ENCODE measurements at regions not wholly inside any gene's neighbourhood (a gene's known extent, or its start where the extent isn't known, plus 50 kb on each side); places are given as distances from the start of the nearest gene placed in this dataset.
"Not testable (repeated sequence)": the region's sequence is repeated elsewhere in the genome, so short reads cannot be mapped to it uniquely, and the experiment has no call there.

- DNase-seq (ENCODE audit: low read depth in 4 of 4, low spot score in 2 of 4), result no peak
These were observed 107.7 kb downstream of the SEPTIN7 start for GRCh38 chr7:35908331-35909216.

DNA sequence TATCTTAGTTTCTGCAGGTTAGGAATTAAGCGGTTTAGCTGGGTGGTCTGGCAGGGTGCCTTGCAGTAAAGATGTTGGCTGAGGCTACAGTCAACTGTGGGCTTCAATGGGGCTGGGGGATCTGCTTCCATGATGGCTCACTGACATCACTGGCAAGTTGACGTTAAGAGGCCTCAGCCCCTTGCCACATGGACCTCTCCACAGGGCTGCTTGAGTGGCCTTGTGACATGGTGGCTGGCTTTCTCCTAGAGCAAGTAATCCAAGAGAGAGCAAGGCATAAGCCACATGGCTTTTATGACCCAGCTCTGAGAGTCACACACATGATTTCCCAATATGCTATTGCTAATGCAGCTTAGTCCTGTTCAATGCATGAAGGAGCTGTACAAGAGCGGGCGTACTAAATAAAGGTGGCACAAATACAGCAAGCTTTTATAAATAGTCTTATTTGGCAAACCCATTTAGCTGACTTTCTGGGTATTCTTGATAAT lies 109.1 kb downstream of the SEPTIN7 start:
- no peak for DNase-seq (ENCODE audit: low read depth in 4 of 4, low spot score in 2 of 4)

DNA sequence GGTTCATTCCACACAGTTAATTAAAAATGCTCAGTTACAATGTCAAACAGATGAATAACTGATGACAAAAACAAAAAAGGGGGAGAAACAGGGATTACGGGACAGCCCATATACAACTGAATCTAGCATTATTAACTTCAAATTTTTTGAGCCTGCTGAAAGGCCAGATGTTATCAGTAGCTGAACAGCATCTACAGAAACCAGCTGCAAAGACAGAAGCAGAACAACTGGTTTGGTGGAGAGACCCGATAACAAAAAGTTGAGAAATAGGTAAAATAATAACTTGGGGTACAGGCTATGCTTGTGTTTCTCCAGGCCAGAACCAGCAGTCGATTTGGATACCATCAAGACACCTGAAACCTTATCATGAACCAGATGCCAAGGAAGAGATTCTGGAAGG lies 109.8 kb downstream of the SEPTIN7 start:
- not testable (repeated sequence) for DNase-seq (ENCODE audit: low read depth in 4 of 4, low spot score in 2 of 4)

- DNase-seq (ENCODE audit: low read depth in 4 of 4, low spot score in 2 of 4), result not testable (repeated sequence)
These were observed 112.5 kb downstream of the SEPTIN7 start for GRCh38 chr7:35913350-35913749.

- DNase-seq (ENCODE audit: low read depth in 4 of 4, low spot score in 2 of 4), result not testable (repeated sequence)
These were observed 113.4 kb downstream of the SEPTIN7 start for GRCh38 chr7:35914214-35914613.

DNA sequence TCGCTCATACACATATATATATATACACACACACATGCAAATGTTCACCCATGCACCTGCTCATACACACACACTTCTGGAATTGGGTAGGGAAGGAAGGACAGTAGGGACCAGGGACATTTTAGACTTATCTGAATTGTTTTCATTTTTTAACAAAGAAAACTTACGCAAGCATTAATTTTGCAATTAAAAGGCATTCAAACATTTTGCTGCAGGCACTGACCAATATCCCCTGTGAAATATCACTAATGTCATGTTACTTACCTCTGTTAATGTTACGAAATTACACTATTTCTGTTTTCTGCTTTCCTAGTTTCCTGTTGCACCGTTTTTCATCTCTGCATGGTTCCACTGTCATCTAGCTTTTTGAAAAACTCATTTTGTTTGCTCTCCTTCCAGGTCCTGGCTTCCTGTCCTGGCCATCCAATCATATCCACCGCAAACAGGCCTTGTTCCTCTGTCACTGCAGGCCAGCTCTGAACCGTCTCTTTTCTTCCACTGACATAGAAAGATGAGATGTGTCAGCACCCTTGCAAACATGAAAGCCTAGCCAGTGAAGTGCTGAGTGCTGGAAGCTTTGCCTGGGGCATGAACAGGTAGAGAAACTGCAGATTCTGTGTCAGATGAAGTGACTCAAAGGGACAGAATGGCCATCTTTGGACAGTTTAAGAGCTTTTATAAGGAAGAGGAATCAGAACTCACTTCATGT lies 114.5 kb downstream of the SEPTIN7 start:
- not testable (repeated sequence) for DNase-seq (ENCODE audit: low read depth in 4 of 4, low spot score in 2 of 4)

DNA sequence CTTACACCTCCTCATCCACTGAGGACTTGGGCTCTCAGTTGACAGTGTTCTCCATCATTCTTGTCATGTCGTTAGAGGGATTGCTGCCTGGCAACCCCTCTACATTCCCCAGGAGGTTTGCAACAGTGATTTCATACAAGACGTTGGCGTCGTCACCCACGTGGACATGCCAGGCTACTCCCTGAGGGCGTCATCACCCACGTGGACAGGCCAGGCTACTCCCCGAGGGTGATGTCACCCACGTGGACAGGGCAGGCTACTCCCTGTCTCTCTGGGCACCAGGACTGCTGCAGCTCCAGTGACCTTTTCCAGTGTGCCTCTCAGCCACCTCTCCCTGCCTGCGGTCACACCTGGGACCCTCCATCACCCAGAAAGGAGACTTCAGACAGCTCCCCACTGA lies 117.4 kb downstream of the SEPTIN7 start:
- not testable (repeated sequence) for DNase-seq (ENCODE audit: low read depth in 4 of 4, low spot score in 2 of 4)

- not testable (repeated sequence) for DNase-seq (ENCODE audit: low read depth in 4 of 4, low spot score in 2 of 4)
These were observed 118.8 kb downstream of the SEPTIN7 start for GRCh38 chr7:35919607-35920006.

DNA sequence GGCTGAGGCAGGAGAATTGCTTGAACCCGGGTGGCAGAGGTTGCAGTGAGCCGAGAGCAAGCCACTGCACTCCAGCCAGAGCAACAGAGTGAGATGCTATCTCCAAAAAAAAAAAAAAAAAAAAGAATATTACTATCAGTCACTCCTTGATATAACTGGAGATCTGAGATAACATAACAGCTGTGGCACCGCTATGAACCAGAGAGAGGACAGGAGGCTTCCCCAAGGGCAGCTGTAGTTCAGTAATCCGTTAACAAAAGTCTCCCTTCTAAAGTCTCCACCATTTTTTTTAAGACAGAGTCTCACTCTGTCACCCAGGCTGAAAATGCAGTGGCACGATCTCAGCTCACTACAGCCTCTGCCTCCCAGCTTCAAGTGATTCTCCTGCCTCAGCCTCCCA lies 120.5 kb downstream of the SEPTIN7 start:
- not testable (repeated sequence) for DNase-seq (ENCODE audit: low read depth in 4 of 4, low spot score in 2 of 4)

DNA sequence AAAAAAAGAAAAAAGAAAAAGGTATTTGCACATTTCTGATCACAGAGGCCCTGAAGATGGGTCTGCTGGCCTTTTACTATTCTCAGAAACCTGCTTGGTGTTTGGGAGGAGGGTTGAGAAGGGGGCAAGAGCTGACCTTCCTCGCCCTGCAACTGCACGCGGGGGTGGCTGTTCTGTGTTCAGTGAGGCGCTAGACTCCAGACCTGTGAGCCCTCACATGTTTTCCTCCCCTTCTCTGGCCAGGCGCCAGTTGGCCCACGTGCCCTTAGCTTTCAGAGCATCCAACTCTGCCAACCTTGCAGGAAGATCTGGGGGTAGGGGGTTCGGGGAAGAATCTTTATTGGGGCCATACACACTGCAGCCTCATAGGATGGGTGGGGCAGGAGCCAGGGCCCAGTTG lies 123.8 kb downstream of the SEPTIN7 start:
- not testable (repeated sequence) for DNase-seq (ENCODE audit: low read depth in 4 of 4, low spot score in 2 of 4)

DNA sequence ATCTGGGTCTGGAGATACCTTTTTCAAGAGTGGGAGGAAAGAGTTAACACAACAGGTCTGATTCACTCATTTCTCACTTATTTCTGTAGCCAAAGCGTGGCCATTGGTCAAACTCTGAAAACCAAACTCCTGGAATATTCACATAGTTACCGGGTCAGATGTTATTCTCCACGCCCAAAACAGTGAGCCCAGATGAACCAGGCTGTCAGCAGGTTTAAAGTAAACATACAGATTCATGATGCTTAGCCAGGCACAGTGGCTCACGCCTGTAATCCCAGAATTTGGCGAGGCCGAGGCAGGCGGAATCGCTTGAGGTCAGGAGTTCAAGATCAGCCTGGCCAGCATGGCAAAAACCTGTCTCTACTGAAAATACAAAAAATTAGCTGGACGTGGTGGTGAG lies 126.1 kb downstream of the SEPTIN7 start:
- DNase-seq (ENCODE audit: low read depth in 4 of 4, low spot score in 2 of 4), result not testable (repeated sequence)

- DNase-seq (ENCODE audit: low read depth in 4 of 4, low spot score in 2 of 4), result not testable (repeated sequence)
These were observed 130.3 kb downstream of the SEPTIN7 start for GRCh38 chr7:35931134-35931533.

DNA sequence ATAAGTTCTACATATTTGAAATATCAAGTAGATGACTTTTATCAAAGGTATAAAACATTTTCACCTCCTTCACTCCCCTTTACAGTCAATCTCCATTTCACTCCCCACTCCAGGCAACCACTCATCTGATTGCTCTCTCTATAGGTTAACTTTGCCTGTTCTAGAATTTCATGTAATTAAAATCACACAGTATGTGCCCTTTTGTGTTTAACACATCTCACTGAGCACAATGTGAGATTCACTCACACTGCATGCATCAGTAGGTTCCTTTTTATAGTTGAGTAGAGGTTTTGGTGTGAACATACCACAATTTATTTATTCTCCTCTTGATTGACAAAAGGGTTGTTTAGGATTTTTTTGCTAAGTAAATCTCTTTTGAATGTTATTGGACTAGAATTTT lies 130.7 kb downstream of the SEPTIN7 start:
- DNase-seq (ENCODE audit: low read depth in 4 of 4, low spot score in 2 of 4), result not testable (repeated sequence)

- not testable (repeated sequence) for DNase-seq (ENCODE audit: low read depth in 4 of 4, low spot score in 2 of 4)
These were observed 139.8 kb downstream of the SEPTIN7 start for GRCh38 chr7:35940695-35941094.

- DNase-seq (ENCODE audit: low read depth in 4 of 4, low spot score in 2 of 4), result not testable (repeated sequence)
These were observed 144.8 kb downstream of the SEPTIN7 start for GRCh38 chr7:35945621-35946020.

DNA sequence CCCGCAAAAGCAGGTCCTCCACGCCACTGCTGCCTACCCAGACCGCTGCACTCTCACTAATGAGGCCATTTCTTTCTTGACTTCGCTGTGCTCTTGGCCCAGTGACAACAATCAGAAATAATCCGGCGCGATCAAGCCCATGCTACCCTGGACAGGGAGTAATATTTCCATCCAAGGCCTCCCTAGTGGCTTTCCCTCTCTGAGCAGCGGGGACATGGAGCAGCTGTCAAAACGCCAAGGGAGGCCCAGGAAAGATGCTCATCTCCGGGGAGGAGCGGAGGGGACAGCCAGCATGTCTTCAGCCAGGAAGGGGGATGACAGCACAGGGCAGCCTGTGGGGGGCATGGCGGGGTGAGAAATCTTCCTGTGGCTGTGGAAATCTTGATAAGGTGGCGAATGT lies 154.9 kb downstream of the SEPTIN7 start:
- DNase-seq (ENCODE audit: low read depth in 4 of 4, low spot score in 2 of 4), result not testable (repeated sequence)

GRCh38 chr7:35956988-35957387 lies 156.1 kb downstream of the SEPTIN7 start:
- DNase-seq (ENCODE audit: low read depth in 4 of 4, low spot score in 2 of 4), result not testable (repeated sequence)

- not testable (repeated sequence) for DNase-seq (ENCODE audit: low read depth in 4 of 4, low spot score in 2 of 4)
These were observed 160.4 kb downstream of the SEPTIN7 start for GRCh38 chr7:35961260-35961659.

DNA sequence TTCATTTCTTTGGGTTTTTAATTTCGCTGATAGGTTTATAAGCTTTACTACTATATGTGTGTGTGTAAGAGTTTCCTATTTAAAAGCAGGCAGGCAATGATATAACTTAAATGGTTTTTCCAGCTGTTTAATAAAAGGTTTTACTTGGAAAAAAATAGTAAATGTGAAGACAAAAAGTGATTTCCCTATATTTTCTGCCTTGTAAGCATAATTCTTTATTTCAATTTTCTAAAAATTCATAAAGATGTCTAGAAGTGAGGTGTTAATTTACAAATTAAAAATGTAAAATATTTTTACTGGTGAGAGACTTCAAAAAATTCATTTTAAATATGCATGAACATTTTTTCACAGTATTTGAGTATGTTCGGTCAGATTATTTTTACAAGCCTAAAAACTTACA lies 161.8 kb downstream of the SEPTIN7 start:
- not testable (repeated sequence) for DNase-seq (ENCODE audit: low read depth in 4 of 4, low spot score in 2 of 4)

DNA sequence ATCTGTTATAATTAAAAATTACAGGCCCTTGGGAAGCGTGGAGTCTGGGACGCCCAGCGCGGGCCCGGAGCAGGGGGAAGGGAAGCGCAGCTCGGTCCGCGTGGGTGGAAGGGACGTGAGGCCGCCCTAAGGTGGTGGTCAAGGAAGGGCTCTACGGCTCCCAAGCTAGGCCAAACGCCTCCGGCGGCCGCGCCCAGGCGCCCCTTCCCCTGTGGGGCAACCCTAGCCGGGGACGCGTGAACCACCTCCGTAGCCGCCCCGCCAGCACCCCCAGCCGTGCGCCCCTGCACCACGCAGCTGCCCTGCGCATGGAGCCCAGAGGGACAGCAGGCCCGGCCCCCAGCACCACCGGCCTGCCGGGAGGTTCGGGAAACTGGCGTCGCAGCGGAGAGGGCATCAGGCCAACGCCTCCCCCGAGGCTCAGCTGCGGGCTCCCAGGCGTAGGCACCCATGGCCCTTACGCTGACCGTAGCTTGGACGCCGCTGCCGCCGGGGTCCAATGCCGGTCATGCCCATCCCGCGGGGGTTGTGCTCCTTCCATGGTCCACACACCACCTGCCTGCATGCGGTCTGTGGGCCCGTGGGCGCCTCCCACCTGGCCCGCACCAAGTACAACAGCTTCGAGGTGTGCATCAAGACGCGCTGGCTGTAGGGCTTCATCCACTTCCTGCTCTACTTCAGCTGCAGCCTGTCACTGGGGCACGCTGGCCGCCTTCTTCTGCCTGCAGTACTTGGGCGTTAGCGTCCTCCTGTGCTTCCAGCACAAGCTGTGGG lies 166.7 kb downstream of the SEPTIN7 start:
- DNase-seq (ENCODE audit: low read depth in 4 of 4, low spot score in 2 of 4), result no peak

Data from left renal cortex interstitium (tissue), 4 donors.